ENCODE measurements at regions not wholly inside any gene's neighbourhood (a gene's known extent, or its start where the extent isn't known, plus 50 kb on each side); places are given as distances from the start of the nearest gene placed in this dataset.

DNA sequence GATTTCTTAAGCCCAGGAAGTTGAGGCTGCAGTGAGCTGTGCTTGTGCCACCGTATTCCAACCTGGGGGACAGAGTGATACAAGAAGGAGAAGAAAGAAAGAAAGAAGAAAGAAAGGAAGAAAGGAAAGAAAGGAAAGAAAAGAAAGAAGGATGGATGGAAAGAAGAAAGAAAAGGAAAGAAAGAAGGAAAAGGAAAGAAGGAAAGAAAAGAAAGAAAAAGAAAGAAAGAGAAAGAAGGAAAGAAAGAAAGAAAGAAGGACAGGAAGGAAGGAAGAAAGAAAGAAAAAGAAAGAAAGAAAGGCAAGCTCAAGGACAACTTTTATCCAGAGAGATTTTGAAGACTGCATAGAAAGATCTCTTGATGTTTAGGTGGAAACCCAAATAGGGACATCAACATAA lies 120.7 kb downstream of the GMNC start:
- TF ChIP-seq JUND (IDR thresholded peaks at IDR 0.05; ENCODE audit: low read depth) = no peak
- in situ Hi-C loops (cut with HindIII; ENCODE audit: low pct_unique_long_range_greater_than_20kb, low sequenced_read_pairs) = no loop called here

DNA sequence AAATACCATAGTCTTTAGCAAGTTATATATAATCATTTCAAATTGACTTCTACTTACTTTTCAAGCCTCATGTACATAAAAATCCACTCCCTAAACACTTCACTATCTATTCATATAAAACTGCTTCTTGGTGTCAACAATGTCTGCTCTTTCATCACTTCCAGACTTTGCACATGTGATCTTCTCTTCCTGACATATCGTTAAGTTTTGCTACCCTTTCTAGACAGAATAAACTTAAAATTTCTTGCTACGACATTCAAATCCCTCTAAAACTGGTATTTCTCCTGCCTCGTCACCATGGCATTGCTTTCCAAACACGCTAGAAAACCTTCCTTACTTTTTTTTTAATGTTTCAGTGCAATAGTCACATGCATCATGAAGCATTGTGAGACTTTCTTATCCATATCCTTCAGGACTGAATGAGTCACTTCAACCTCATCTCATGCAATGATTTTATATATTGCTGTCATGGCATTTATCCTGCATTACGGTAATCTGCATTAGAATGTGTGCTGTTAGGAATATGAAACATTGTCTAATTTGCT lies 122.8 kb downstream of the GMNC start:
- TF ChIP-seq JUND (IDR thresholded peaks at IDR 0.05; ENCODE audit: low read depth) = no peak
- in situ Hi-C loops (cut with HindIII; ENCODE audit: low pct_unique_long_range_greater_than_20kb, low sequenced_read_pairs) = no loop called here
- DNase-seq (ENCODE audit: low read depth in 1 of 2, low spot score in 1 of 2) = no peak

More for the DNA sequence above, 120.7 kb downstream of the GMNC start:
- DNase-seq (ENCODE audit: low read depth in 1 of 2, low spot score in 1 of 2) = no peak

DNA sequence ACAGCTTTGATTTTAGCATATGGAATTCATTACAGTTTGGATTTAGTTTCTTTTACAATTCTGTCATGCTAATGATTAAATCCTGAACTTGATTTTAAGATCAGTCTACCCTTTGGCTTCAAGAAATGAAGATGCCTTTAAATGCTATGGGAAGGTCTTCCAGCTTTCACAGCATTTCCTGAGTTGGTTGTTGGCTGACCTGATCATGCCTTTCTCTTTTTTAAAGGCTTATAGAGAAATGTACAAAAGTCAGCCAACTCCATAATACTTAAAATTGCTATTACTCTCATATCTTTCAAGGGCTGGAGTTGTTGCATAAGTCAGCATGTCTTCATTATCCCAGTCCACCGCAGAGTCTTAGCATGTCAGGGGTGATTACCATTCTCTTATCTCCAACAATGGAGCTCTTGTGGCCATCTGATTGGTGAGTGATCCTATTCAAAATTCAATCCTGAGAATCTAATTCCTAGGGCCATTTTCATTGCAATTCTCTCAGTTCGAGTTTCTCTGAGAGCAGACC lies 123.8 kb downstream of the GMNC start:
- no peak for TF ChIP-seq JUND (IDR thresholded peaks at IDR 0.05; ENCODE audit: low read depth)
- no peak for DNase-seq (ENCODE audit: low read depth in 1 of 2, low spot score in 1 of 2)
- in situ Hi-C loops (cut with HindIII; ENCODE audit: low pct_unique_long_range_greater_than_20kb, low sequenced_read_pairs) = no loop called here

DNA sequence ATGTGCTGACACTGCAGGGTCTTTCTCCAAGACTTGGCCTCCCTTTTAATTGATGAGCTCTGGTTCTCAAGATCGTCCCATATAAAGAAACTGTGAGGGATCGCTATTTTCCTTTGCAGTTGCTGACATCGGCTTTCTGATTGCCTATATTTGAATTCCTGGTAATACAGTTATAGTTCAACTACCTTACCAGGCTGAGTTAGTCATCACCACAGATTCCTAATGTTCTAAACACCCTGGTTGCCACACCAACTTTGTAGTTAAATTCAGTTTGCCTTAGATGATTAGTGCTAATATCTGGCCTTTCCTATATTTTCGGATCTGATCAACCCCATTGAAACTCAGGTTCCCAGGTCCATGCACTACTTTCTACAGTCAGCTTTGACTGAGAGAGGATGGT lies 125.0 kb downstream of the GMNC start:
- TF ChIP-seq JUND (IDR thresholded peaks at IDR 0.05; ENCODE audit: low read depth) = no peak
- in situ Hi-C loops (cut with HindIII; ENCODE audit: low pct_unique_long_range_greater_than_20kb, low sequenced_read_pairs) = no loop called here
- DNase-seq (ENCODE audit: low read depth in 1 of 2, low spot score in 1 of 2) = no peak

DNA sequence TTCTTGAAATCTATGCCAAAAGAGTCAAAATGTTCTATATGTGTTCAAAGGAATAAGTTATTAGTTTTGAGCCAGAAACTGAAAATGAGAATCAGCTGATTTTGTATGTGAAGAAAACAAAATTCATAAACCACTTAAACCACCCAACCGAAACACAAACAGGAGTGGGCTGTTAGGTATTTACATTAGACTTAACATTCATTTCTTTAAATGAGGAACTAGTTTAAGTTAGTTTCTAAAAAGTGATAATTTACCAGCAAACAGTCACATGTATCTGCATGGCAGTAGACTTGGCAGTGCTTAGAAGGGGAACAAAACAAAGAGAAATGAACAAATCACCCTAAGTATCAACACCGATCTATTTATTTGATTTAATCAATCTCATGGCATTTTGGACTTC lies 128.0 kb downstream of the GMNC start:
- DNase-seq (ENCODE audit: low read depth in 1 of 2, low spot score in 1 of 2) = no peak
- in situ Hi-C loops (cut with HindIII; ENCODE audit: low pct_unique_long_range_greater_than_20kb, low sequenced_read_pairs) = no loop called here
- TF ChIP-seq JUND (IDR thresholded peaks at IDR 0.05; ENCODE audit: low read depth) = no peak

GRCh38 chr3:190733591-190734146 lies 128.8 kb downstream of the GMNC start:
- DNase-seq (ENCODE audit: low read depth in 1 of 2, low spot score in 1 of 2) = no peak
- in situ Hi-C loops (cut with HindIII; ENCODE audit: low pct_unique_long_range_greater_than_20kb, low sequenced_read_pairs) = no loop called here
- no peak for TF ChIP-seq JUND (IDR thresholded peaks at IDR 0.05; ENCODE audit: low read depth)

GRCh38 chr3:190731596-190731995 lies 130.9 kb downstream of the GMNC start:
- DNase-seq (ENCODE audit: low read depth in 1 of 2, low spot score in 1 of 2) = no peak
- in situ Hi-C loops (cut with HindIII; ENCODE audit: low pct_unique_long_range_greater_than_20kb, low sequenced_read_pairs) = no loop called here
- TF ChIP-seq JUND (IDR thresholded peaks at IDR 0.05; ENCODE audit: low read depth) = no peak

GRCh38 chr3:190728574-190729246 lies 133.8 kb downstream of the GMNC start:
- in situ Hi-C loops (cut with HindIII; ENCODE audit: low pct_unique_long_range_greater_than_20kb, low sequenced_read_pairs) = no loop called here
- DNase-seq (ENCODE audit: low read depth in 1 of 2, low spot score in 1 of 2) = peak in 1 of 2 experiments; percentile 54
- no peak for TF ChIP-seq JUND (IDR thresholded peaks at IDR 0.05; ENCODE audit: low read depth)

- DNase-seq (ENCODE audit: low read depth in 1 of 2, low spot score in 1 of 2) = no peak
- in situ Hi-C loops (cut with HindIII; ENCODE audit: low pct_unique_long_range_greater_than_20kb, low sequenced_read_pairs) = no loop called here
- TF ChIP-seq JUND (IDR thresholded peaks at IDR 0.05; ENCODE audit: low read depth) = no peak
Observed at GRCh38 chr3:190722181-190722905, 140.2 kb downstream of the GMNC start.

DNA sequence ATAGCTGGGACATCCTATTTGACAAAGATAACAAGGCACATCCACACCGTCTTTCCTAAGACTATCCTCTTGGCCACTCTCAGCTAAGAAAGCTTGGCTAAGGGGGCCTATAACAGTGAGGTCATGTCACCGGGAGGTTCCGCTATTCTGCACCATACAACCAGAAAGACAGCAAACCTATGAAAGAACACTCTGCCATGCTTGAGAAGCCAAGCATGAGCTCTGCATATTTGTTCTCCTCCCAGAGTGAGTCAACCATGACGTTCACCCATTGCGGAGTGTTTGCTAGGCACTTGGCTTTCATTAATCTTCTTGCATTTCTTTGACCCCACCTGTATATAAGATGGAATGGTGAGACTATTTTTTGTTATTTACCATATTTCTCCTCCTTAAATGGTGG lies 141.2 kb downstream of the GMNC start:
- no peak for DNase-seq (ENCODE audit: low read depth in 1 of 2, low spot score in 1 of 2)
- in situ Hi-C loops (cut with HindIII; ENCODE audit: low pct_unique_long_range_greater_than_20kb, low sequenced_read_pairs) = no loop called here
- TF ChIP-seq JUND (IDR thresholded peaks at IDR 0.05; ENCODE audit: low read depth) = no peak

DNA sequence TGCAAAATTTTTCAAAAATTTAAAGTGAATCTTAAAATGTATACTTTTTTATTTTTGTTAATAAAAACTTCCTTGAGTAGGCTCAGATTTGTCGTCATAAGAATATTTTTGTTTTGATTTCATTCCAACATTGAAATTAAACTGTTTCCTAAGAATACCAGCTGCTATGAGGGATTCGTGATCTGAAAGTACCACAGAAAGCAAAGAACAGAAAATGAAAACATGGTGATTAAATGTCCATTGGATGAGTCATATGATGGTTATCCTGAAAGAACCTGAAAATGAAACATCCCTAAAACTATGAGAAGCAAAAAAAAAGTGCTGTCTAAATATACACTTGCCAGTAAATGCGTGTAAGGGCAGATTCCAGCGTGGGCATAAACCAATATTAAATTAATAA lies 143.8 kb downstream of the GMNC start:
- no peak for TF ChIP-seq JUND (IDR thresholded peaks at IDR 0.05; ENCODE audit: low read depth)
- in situ Hi-C loops (cut with HindIII; ENCODE audit: low pct_unique_long_range_greater_than_20kb, low sequenced_read_pairs) = no loop called here
- no peak for DNase-seq (ENCODE audit: low read depth in 1 of 2, low spot score in 1 of 2)

- in situ Hi-C loops (cut with HindIII; ENCODE audit: low pct_unique_long_range_greater_than_20kb, low sequenced_read_pairs) = no loop called here
- no peak for DNase-seq (ENCODE audit: low read depth in 1 of 2, low spot score in 1 of 2)
- TF ChIP-seq JUND (IDR thresholded peaks at IDR 0.05; ENCODE audit: low read depth) = no peak
Observed at GRCh38 chr3:190718097-190718496, 144.4 kb downstream of the GMNC start.

DNA sequence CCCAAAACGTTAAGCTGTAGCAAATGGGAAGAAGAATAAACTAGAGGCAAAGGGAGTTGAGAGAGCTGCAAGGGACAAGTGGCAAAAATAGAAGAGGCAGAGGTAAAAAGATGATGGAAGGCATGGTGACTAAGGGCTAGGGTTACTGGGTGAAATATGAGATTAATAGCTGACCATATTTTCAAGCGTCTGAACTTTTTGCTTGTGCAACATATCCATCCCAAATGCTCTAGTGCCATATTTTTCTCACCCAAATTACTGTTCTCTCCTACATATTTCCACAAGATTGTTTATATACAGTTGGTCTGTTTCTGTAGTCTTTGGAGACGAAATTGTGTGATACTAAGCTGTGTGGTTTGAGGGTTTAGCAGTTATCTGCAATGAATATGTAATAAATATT lies 145.5 kb downstream of the GMNC start:
- no peak for TF ChIP-seq JUND (IDR thresholded peaks at IDR 0.05; ENCODE audit: low read depth)
- no peak for DNase-seq (ENCODE audit: low read depth in 1 of 2, low spot score in 1 of 2)
- in situ Hi-C loops (cut with HindIII; ENCODE audit: low pct_unique_long_range_greater_than_20kb, low sequenced_read_pairs) = no loop called here

All from T47D (cell line).